ENCODE measurements at regions not wholly inside any gene's neighbourhood (a gene's known extent, or its start where the extent isn't known, plus 50 kb on each side); places are given as distances from the start of the nearest gene placed in this dataset.

DNA sequence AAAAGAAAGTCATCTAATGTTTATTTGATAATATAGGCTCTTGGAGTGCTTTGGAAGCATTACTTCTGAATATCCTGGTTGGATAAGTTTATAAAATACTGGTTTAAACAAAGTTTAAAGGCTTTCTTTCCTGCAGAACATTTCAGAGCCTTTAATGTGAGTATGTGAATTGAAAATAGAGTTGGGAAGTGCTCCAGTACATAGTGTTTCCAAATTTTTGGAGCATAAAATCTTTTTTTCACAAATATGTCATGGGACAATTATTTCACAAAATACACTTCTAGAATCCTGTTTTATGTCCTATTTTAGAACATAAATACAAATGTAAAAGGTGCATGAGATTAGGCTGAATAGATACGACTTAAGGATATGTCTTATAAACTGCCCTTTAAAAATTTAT lies 158.9 kb upstream of the HNRNPA3 start:
- TF ChIP-seq GATA2 (IDR thresholded peaks at IDR 0.05; ENCODE audit: low read depth, low read length), result no peak
- TF ChIP-seq GATA3 (IDR thresholded peaks at IDR 0.05; ENCODE audit: low read depth, low read length), result no peak

All from SH-SY5Y (cell line).